Peyer's patch (tissue), 4 donors: ENCODE measurements at regions not wholly inside any gene's neighbourhood (a gene's known extent, or its start where the extent isn't known, plus 50 kb on each side); places are given as distances from the start of the nearest gene placed in this dataset.

Experiments used
- POLR2A ChIP-seq, 2 donors: fragments of 450-650 bp; IDR thresholded peaks; one replicate each; pipeline ENCODE4 v1.5.1; 2017; ENCODE audit warnings: antibody characterized with exemption in 2 of 2, mild to moderate bottlenecking in 2 of 2, moderate library complexity in 2 of 2
- TF ChIP-seq, protein P1 (sequence below), 6 experiments: fragments of 450-650 bp in 4 of 6; fragments of 200-600 bp in 2 of 6; sonication (generic) in 1 of 6; IDR thresholded peaks; one replicate each; pipeline ENCODE4 v1.5.1; 2017 to 2019; ENCODE audit warnings: antibody characterized with exemption in 6 of 6, mild to moderate bottlenecking in 3 of 6, moderate library complexity in 1 of 6

DNA sequence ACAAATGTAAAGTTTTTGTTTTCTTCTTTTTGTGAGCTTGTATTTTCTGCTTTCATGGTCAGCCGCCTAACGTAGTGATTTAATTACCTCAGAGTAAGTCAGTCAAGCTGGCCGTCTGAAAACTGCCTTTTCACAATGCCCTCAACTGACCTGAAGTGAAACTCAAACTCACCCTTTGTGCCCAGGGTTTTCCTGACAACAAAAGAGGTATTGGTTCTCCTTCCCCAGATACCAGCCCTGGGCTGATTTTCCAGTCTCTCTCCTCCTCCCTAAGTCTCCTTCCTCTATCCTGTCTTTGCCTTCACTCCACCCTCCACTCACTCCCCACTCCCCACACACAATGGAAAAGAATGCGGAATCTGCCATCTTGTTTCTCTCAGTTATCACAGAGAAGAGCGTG lies 184.5 kb upstream of the HEY2 start:
- TF ChIP-seq, protein P1, sequence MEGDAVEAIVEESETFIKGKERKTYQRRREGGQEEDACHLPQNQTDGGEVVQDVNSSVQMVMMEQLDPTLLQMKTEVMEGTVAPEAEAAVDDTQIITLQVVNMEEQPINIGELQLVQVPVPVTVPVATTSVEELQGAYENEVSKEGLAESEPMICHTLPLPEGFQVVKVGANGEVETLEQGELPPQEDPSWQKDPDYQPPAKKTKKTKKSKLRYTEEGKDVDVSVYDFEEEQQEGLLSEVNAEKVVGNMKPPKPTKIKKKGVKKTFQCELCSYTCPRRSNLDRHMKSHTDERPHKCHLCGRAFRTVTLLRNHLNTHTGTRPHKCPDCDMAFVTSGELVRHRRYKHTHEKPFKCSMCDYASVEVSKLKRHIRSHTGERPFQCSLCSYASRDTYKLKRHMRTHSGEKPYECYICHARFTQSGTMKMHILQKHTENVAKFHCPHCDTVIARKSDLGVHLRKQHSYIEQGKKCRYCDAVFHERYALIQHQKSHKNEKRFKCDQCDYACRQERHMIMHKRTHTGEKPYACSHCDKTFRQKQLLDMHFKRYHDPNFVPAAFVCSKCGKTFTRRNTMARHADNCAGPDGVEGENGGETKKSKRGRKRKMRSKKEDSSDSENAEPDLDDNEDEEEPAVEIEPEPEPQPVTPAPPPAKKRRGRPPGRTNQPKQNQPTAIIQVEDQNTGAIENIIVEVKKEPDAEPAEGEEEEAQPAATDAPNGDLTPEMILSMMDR (IDR thresholded peaks at IDR 0.05), result no peak
- TF ChIP-seq POLR2A (IDR thresholded peaks at IDR 0.05), result no peak
